ENCODE measurements at regions not wholly inside any gene's neighbourhood (a gene's known extent, or its start where the extent isn't known, plus 50 kb on each side); places are given as distances from the start of the nearest gene placed in this dataset.
"Not testable (repeated sequence)": the region's sequence is repeated elsewhere in the genome, so short reads cannot be mapped to it uniquely, and the experiment has no call there.

- Mint-ChIP-seq H3K27me3 (ENCODE audit: low read depth) (peaks cover 12% of the 10 kb centered on the region), H3K4me1 (peaks cover 7% of the 10 kb centered on the region), H3K9me3 (peaks cover 3% of the 10 kb centered on the region), H3K36me3 (ENCODE audit: low read depth) (no peaks in the 10 kb centered on the region), H3K4me3 (no peak overlapping the region), H3K27ac (ENCODE audit: unreplicated experiment) (no peak overlapping the region)
- TF ChIP-seq CTCF (conservative IDR thresholded peaks at IDR 0.05) = no peak
- DNase-seq (ENCODE audit: low read depth, low spot score) = no peak
Measured at GRCh38 chr9:88831713-88832407, 159.4 kb upstream of the S1PR3 start.

GRCh38 chr9:88833946-88834345, 157.3 kb upstream of the S1PR3 start:
- H3K27ac Mint-ChIP-seq (ENCODE audit: unreplicated experiment) = no peak overlapping the region
- H3K9me3 Mint-ChIP-seq = peaks cover 3% of the 10 kb centered on the region
- H3K27me3 Mint-ChIP-seq (ENCODE audit: low read depth) = no peaks in the 10 kb centered on the region
- no peak overlapping the region for H3K4me3 Mint-ChIP-seq
- TF ChIP-seq CTCF (conservative IDR thresholded peaks at IDR 0.05) = no peak
- no peaks in the 10 kb centered on the region for H3K4me1 Mint-ChIP-seq
- H3K36me3 Mint-ChIP-seq (ENCODE audit: low read depth) = no peaks in the 10 kb centered on the region
- DNase-seq (ENCODE audit: low read depth, low spot score) = no peak

GRCh38 chr9:88835038-88835466, 156.2 kb upstream of the S1PR3 start:
- Mint-ChIP-seq H3K9me3 (peaks cover 5% of the 10 kb centered on the region), H3K36me3 (ENCODE audit: low read depth) (no peaks in the 10 kb centered on the region), H3K27me3 (ENCODE audit: low read depth) (no peaks in the 10 kb centered on the region), H3K27ac (ENCODE audit: unreplicated experiment) (no peak overlapping the region), H3K4me3 (no peak overlapping the region), H3K4me1 (no peaks in the 10 kb centered on the region)
- no peak for TF ChIP-seq CTCF (conservative IDR thresholded peaks at IDR 0.05)
- no peak for DNase-seq (ENCODE audit: low read depth, low spot score)

GRCh38 chr9:88835772-88836171, 155.5 kb upstream of the S1PR3 start:
- Mint-ChIP-seq H3K27me3 (ENCODE audit: low read depth) (no peaks in the 10 kb centered on the region), H3K4me3 (no peak overlapping the region), H3K9me3 (peaks cover 5% of the 10 kb centered on the region), H3K4me1 (no peaks in the 10 kb centered on the region), H3K27ac (ENCODE audit: unreplicated experiment) (no peak overlapping the region), H3K36me3 (ENCODE audit: low read depth) (no peaks in the 10 kb centered on the region)
- no peak for TF ChIP-seq CTCF (conservative IDR thresholded peaks at IDR 0.05)
- no peak for DNase-seq (ENCODE audit: low read depth, low spot score)

- Mint-ChIP-seq H3K27ac (ENCODE audit: unreplicated experiment) (no peak overlapping the region), H3K4me3 (no peak overlapping the region), H3K27me3 (ENCODE audit: low read depth) (no peaks in the 10 kb centered on the region), H3K4me1 (no peaks in the 10 kb centered on the region), H3K36me3 (ENCODE audit: low read depth) (no peaks in the 10 kb centered on the region), H3K9me3 (peaks cover 2% of the 10 kb centered on the region)
- no peak for TF ChIP-seq CTCF (conservative IDR thresholded peaks at IDR 0.05)
- DNase-seq (ENCODE audit: low read depth, low spot score) = no peak
Measured at GRCh38 chr9:88837731-88838130, 153.5 kb upstream of the S1PR3 start.

- DNase-seq (ENCODE audit: low read depth, low spot score); H3K27ac Mint-ChIP-seq (ENCODE audit: unreplicated experiment); H3K4me3 Mint-ChIP-seq; H3K27me3 Mint-ChIP-seq (ENCODE audit: low read depth); H3K9me3 Mint-ChIP-seq; H3K36me3 Mint-ChIP-seq (ENCODE audit: low read depth); H3K4me1 Mint-ChIP-seq: not testable (repeated sequence)
Measured at GRCh38 chr9:88849878-88850277, 141.4 kb upstream of the S1PR3 start.
